SK-N-MC (cell line): ENCODE measurements at regions not wholly inside any gene's neighbourhood (a gene's known extent, or its start where the extent isn't known, plus 50 kb on each side); places are given as distances from the start of the nearest gene placed in this dataset.

Experiments used
- DNase-seq: peaks from one replicate; pipeline ENCODE4 v3.0.0-alpha.2; 2011; ENCODE audit warnings: low read depth, low spot score
- H3K27ac ChIP-seq: fragments of 200-600 bp; sonication (generic); 2 replicates; pipeline ENCODE4 v1.5.1; 2016; ENCODE audit warnings: mixed run types
- H3K36me3 ChIP-seq: fragments of 200-600 bp; sonication (generic); 2 replicates; pipeline ENCODE4 v1.6.1; 2017; ENCODE audit warnings: antibody characterized with exemption, low read length, mixed read lengths; ENCODE audit not compliant: insufficient read depth
- H3K4me3 ChIP-seq: fragments of 200-600 bp; sonication (generic); 2 replicates; pipeline ENCODE4 v1.5.1; 2016
- H3K9ac ChIP-seq: fragments of 200-600 bp; sonication (generic); 2 replicates; pipeline ENCODE4 v1.8.0; 2017; ENCODE audit warnings: mixed run types, mixed read lengths; ENCODE audit not compliant: insufficient read length
- H3K9me3 ChIP-seq: fragments of 200-600 bp; sonication (generic); 2 replicates; pipeline ENCODE4 v1.6.1; 2017; ENCODE audit warnings: low read depth, mild to moderate bottlenecking, antibody characterized with exemption, low read length, moderate library complexity, mixed read lengths
- EZH2 ChIP-seq: fragments of 200-600 bp; sonication (generic); IDR thresholded peaks from one replicate; pipeline ENCODE4 v1.6.1; 2017; ENCODE audit warnings: antibody characterized with exemption
- FOXP2 ChIP-seq: optimal IDR thresholded peaks from 2 replicates; pipeline ENCODE3; 2011; ENCODE audit warnings: mild to moderate bottlenecking, moderate library complexity; ENCODE audit not compliant: insufficient read depth; ENCODE audit errors: extremely low read length, control extremely low read depth
- POLR2AphosphoS5 ChIP-seq: IDR thresholded peaks from 2 replicates; pipeline ENCODE4 v1.6.1; 2012; ENCODE audit warnings: mild to moderate bottlenecking, low read depth, low read length, borderline replicate concordance

- H3K27ac ChIP-seq, result no peak overlapping the region
- no peak for TF ChIP-seq POLR2AphosphoS5
- TF ChIP-seq FOXP2, result no peak
- TF ChIP-seq EZH2, result no peak
- H3K4me3 ChIP-seq, result no peak overlapping the region
These were observed 95.0 kb upstream of the KCNA4 start for GRCh38 chr11:30111786-30112185.

GRCh38 chr11:30113326-30113898 is 96.6 kb upstream of the KCNA4 start:
- no peak overlapping the region for H3K9ac ChIP-seq
- TF ChIP-seq FOXP2 (no peak), POLR2AphosphoS5 (no peak), EZH2 (no peak)
- H3K36me3 ChIP-seq, result no peaks in the 10 kb centered on the region
- no peaks in the 10 kb centered on the region for H3K9me3 ChIP-seq
- no peak overlapping the region for H3K4me3 ChIP-seq
- no peak overlapping the region for H3K27ac ChIP-seq
- DNase-seq, result no peak

More at GRCh38 chr11:30111786-30112185, 95.0 kb upstream of the KCNA4 start:
- Histone ChIP-seq H3K9ac (no peak overlapping the region), H3K9me3 (no peaks in the 10 kb centered on the region), H3K36me3 (no peaks in the 10 kb centered on the region)
- no peak for DNase-seq

- TF ChIP-seq EZH2, result no peak
- TF ChIP-seq POLR2AphosphoS5, result no peak
- TF ChIP-seq FOXP2, result no peak
- Histone ChIP-seq H3K27ac (no peak overlapping the region), H3K9me3 (no peaks in the 10 kb centered on the region), H3K36me3 (no peaks in the 10 kb centered on the region), H3K4me3 (no peak overlapping the region), H3K9ac (no peak overlapping the region)
- no peak for DNase-seq
These were observed 99.7 kb upstream of the KCNA4 start for GRCh38 chr11:30116512-30116911.

GRCh38 chr11:30120045-30120589 is 103.3 kb upstream of the KCNA4 start:
- no peak for TF ChIP-seq FOXP2
- no peak for TF ChIP-seq POLR2AphosphoS5
- TF ChIP-seq EZH2, result no peak
- no peak overlapping the region for H3K4me3 ChIP-seq
- DNase-seq, result no peak
- no peak overlapping the region for H3K27ac ChIP-seq
- H3K9me3 ChIP-seq, result no peaks in the 10 kb centered on the region
- no peaks in the 10 kb centered on the region for H3K36me3 ChIP-seq
- no peak overlapping the region for H3K9ac ChIP-seq

GRCh38 chr11:30125456-30125855 is 105.4 kb upstream of the FSHB start:
- Histone ChIP-seq H3K9me3 (no peaks in the 10 kb centered on the region), H3K4me3 (no peak overlapping the region), H3K27ac (no peak overlapping the region), H3K9ac (no peak overlapping the region), H3K36me3 (no peaks in the 10 kb centered on the region)
- DNase-seq, result no peak
- TF ChIP-seq FOXP2, result no peak
- no peak for TF ChIP-seq EZH2
- TF ChIP-seq POLR2AphosphoS5, result no peak

DNA sequence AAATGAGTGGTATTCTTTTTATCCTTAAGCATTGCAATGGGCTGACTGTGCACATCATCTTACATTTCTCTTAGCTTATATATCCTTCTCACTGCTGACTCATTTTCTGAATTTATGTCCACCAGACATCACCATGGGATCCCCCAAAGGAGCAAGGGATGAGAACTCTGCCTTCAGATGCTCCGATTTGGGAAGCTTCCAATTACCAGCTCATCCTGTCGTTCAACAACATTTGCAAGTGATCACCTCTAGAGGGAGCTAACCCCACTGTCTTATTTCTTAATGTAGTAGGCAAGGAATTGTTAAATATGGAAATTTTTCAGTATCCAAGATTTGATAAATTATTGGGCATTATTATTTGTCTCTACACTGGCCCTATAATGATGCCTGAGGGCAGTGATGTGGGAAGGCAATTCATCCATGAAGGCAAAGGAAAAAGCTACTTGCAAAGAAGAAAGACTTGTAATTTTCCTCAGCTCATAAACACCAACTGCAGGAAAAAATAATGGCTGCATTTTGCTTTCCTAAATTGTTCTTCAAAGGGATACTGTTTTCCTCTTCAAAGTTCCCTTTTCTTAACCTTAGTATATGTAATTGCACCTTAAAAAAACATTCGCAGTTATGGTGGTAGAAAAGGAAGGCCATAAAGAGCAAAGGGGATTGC is 102.4 kb upstream of the FSHB start:
- H3K36me3 ChIP-seq, result no peaks in the 10 kb centered on the region
- no peak for DNase-seq
- no peaks in the 10 kb centered on the region for H3K9me3 ChIP-seq
- H3K9ac ChIP-seq, result no peak overlapping the region
- TF ChIP-seq EZH2 (no peak), POLR2AphosphoS5 (no peak), FOXP2 (no peak)
- H3K27ac ChIP-seq, result no peak overlapping the region
- no peak overlapping the region for H3K4me3 ChIP-seq

GRCh38 chr11:30131535-30131934 is 99.3 kb upstream of the FSHB start:
- DNase-seq, result no peak
- Histone ChIP-seq H3K27ac (no peak overlapping the region), H3K4me3 (no peak overlapping the region), H3K36me3 (no peaks in the 10 kb centered on the region), H3K9ac (no peak overlapping the region), H3K9me3 (no peaks in the 10 kb centered on the region)
- TF ChIP-seq POLR2AphosphoS5 (no peak), FOXP2 (no peak), EZH2 (no peak)

- H3K27ac ChIP-seq, result no peak overlapping the region
- H3K4me3 ChIP-seq, result no peak overlapping the region
- H3K9ac ChIP-seq, result no peak overlapping the region
- H3K36me3 ChIP-seq, result no peaks in the 10 kb centered on the region
- no peak for TF ChIP-seq POLR2AphosphoS5
- TF ChIP-seq FOXP2, result no peak
- TF ChIP-seq EZH2, result no peak
- DNase-seq, result no peak
- H3K9me3 ChIP-seq, result no peaks in the 10 kb centered on the region
These were observed 97.5 kb upstream of the FSHB start for GRCh38 chr11:30133281-30133680.

DNA sequence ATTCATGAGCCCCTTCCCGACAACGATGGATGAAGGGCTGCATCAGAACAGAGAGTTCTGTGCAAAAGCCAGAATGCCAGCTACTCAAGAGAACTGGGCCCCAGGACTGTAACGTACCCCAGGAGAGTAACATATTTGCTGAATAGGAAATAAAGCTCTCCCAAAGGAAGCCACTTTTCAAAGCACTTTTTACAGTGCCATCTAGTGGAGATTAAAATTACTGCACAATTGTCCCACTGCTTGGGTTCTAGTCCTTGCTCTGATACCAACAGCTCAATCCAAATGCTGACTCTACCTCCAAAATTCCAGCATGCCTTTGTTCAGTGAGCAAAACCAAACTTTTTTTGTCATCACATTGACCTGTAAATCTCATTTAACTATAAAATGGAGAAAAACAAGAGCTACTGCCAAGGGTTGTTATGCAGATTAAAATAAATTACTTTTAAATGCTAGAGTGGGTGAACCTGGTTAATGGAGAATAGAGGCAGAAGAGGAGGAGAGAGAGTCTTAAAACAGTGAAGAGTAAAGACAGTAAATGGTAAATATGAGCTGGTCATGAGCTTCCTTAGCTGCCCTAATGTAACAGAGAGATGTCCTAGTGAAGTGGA is 87.6 kb upstream of the FSHB start:
- H3K9ac ChIP-seq, result no peak overlapping the region
- H3K36me3 ChIP-seq, result no peaks in the 10 kb centered on the region
- TF ChIP-seq EZH2 (no peak), FOXP2 (no peak), POLR2AphosphoS5 (no peak)
- no peak overlapping the region for H3K27ac ChIP-seq
- no peak overlapping the region for H3K4me3 ChIP-seq
- DNase-seq, result peak; percentile 6
- H3K9me3 ChIP-seq, result no peaks in the 10 kb centered on the region
